Brain microvascular endothelial cell (primary cell): ENCODE measurements at regions not wholly inside any gene's neighbourhood (a gene's known extent, or its start where the extent isn't known, plus 50 kb on each side); places are given as distances from the start of the nearest gene placed in this dataset.

ENCODE experiments used
- DNase-seq: peaks from one replicate; pipeline ENCODE4 v3.0.0-alpha.2; 2020
- H3K27ac ChIP-seq: fragments of 250-450 bp; sonication (Bioruptor Pico); 2 replicates; pipeline ENCODE4 v1.5.1; 2020; ENCODE audit warnings: mild to moderate bottlenecking, moderate library complexity
- H3K27me3 ChIP-seq: fragments of 250-450 bp; sonication (Bioruptor Pico); replicated peaks from 2 replicates; pipeline ENCODE4 v1.5.1; 2020; ENCODE audit warnings: mild to moderate bottlenecking
- H3K36me3 ChIP-seq: fragments of 250-450 bp; sonication (Bioruptor Pico); replicated peaks from 2 replicates; pipeline ENCODE4 v1.5.1; 2020; ENCODE audit warnings: mild to moderate bottlenecking
- H3K4me3 ChIP-seq: 2 replicates; pipeline ENCODE4 v1.5.1; 2011; ENCODE audit warnings: low read depth, mild to moderate bottlenecking, control low read depth, low read length, moderate library complexity
- CTCF ChIP-seq: IDR thresholded peaks from 2 replicates; pipeline ENCODE4 v1.5.1; 2011; ENCODE audit warnings: low read depth, mild to moderate bottlenecking, moderate library complexity, low read length, control low read depth, inconsistent platforms; ENCODE audit errors: missing control alignments
- in situ Hi-C: cut with HindIII; loops from 2 replicates; pipeline ENCODE4 v1.10.0; 2017; ENCODE audit warnings: low sequenced_read_pairs, low pct_ligation_motif_present

GRCh38 chr9:102085548-102085947 lies 347.1 kb upstream of the GRIN3A start:
- H3K27me3 ChIP-seq = no peaks in the 10 kb centered on the region
- in situ Hi-C loops = no loop called here
- TF ChIP-seq CTCF = no peak
- no peak for DNase-seq
- no peaks in the 10 kb centered on the region for H3K36me3 ChIP-seq
- H3K27ac ChIP-seq = no peak overlapping the region
- H3K4me3 ChIP-seq = no peak overlapping the region

- DNase-seq = no peak
- Histone ChIP-seq H3K36me3 (no peaks in the 10 kb centered on the region), H3K27ac (no peak overlapping the region), H3K27me3 (no peaks in the 10 kb centered on the region), H3K4me3 (no peak overlapping the region)
- TF ChIP-seq CTCF = no peak
- in situ Hi-C loops = no loop called here
Observed at GRCh38 chr9:102072059-102072764, 333.8 kb upstream of the GRIN3A start.

- Histone ChIP-seq H3K27me3 (no peaks in the 10 kb centered on the region), H3K27ac (no peak overlapping the region), H3K36me3 (no peaks in the 10 kb centered on the region), H3K4me3 (no peak overlapping the region)
- TF ChIP-seq CTCF = no peak
- peak; percentile 51 for DNase-seq
- in situ Hi-C loops = no loop called here
Observed at GRCh38 chr9:102069969-102070368, 331.5 kb upstream of the GRIN3A start.

- H3K27ac ChIP-seq = no peak overlapping the region
- in situ Hi-C loops = no loop called here
- H3K27me3 ChIP-seq = no peaks in the 10 kb centered on the region
- DNase-seq = no peak
- TF ChIP-seq CTCF = no peak
- no peak overlapping the region for H3K4me3 ChIP-seq
- no peaks in the 10 kb centered on the region for H3K36me3 ChIP-seq
Observed at GRCh38 chr9:102054811-102055210, 316.4 kb upstream of the GRIN3A start.

- H3K4me3 ChIP-seq = no peak overlapping the region
- in situ Hi-C loops = no loop called here
- no peak for TF ChIP-seq CTCF
- no peaks in the 10 kb centered on the region for H3K36me3 ChIP-seq
- DNase-seq = no peak
- H3K27ac ChIP-seq = no peak overlapping the region
- H3K27me3 ChIP-seq = no peaks in the 10 kb centered on the region
Observed at GRCh38 chr9:102049586-102050246, 311.3 kb upstream of the GRIN3A start.
